Keratinocyte (primary cell): ENCODE measurements at regions not wholly inside any gene's neighbourhood (a gene's known extent, or its start where the extent isn't known, plus 50 kb on each side); places are given as distances from the start of the nearest gene placed in this dataset.
"Not testable (repeated sequence)": the region's sequence is repeated elsewhere in the genome, so short reads cannot be mapped to it uniquely, and the experiment has no call there.

Experiments
- DNase-seq: peaks from one replicate; pipeline ENCODE4 v3.0.0-alpha.2; 2011; ENCODE audit warnings: low read depth, missing footprints, low spot score
- FAIRE-seq: peaks from 2 replicates; lab custom pipeline; 2011; peaks lifted over from hg19 to GRCh38; lab: Jason Lieb, UNC
- H2AFZ ChIP-seq: 2 replicates; pipeline ENCODE4 v1.6.0; 2012; ENCODE audit warnings: low read length, control low read depth, inconsistent platforms; ENCODE audit not compliant: control insufficient read depth
- H3K27ac ChIP-seq: 2 replicates; pipeline ENCODE4 v1.5.1; 2011; ENCODE audit warnings: low read length; ENCODE audit not compliant: control insufficient read depth, insufficient read depth
- H3K27me3 ChIP-seq: 3 replicates; pipeline ENCODE4 v1.6.0; 2011; ENCODE audit warnings: low read length; ENCODE audit not compliant: control insufficient read depth, insufficient read depth; ENCODE audit errors: extremely low read depth
- H3K36me3 ChIP-seq, 2 experiments: 2 replicates in 1 of 2; 3 replicates in 1 of 2; pipeline ENCODE4 v1.5.1; 2011; ENCODE audit warnings: low read length in 2 of 2, mild to moderate bottlenecking in 1 of 2; ENCODE audit not compliant: control insufficient read depth in 2 of 2, insufficient read depth in 2 of 2; ENCODE audit errors: extremely low read depth in 1 of 2
- H3K4me1 ChIP-seq: 3 replicates; pipeline ENCODE4 v1.5.1; 2011; ENCODE audit warnings: low read length; ENCODE audit not compliant: control insufficient read depth, insufficient read depth; ENCODE audit errors: extremely low read depth
- H3K4me2 ChIP-seq: 3 replicates; pipeline ENCODE4 v1.6.0; 2011; ENCODE audit warnings: low read depth, low read length; ENCODE audit not compliant: control insufficient read depth, insufficient read depth; ENCODE audit errors: extremely low read depth
- H3K4me3 ChIP-seq, 3 experiments: fragments of 200-600 bp in 1 of 3; sonication (generic) in 1 of 3; 2 replicates in 2 of 3; 3 replicates in 1 of 3; pipeline ENCODE4 v1.5.1; 2011 to 2016; ENCODE audit warnings: low read length in 3 of 3, mild to moderate bottlenecking in 3 of 3, control low read depth in 2 of 3, inconsistent platforms in 1 of 3, low read depth in 1 of 3, mixed read lengths in 1 of 3, mixed run types in 1 of 3, moderate library complexity in 1 of 3; ENCODE audit not compliant: control insufficient read depth in 2 of 3, insufficient read depth in 2 of 3; ENCODE audit errors: extremely low read depth in 1 of 3
- H3K79me2 ChIP-seq: 2 replicates; pipeline ENCODE4 v1.6.0; 2012; ENCODE audit warnings: low read length; ENCODE audit not compliant: control insufficient read depth, insufficient read depth
- H3K9ac ChIP-seq: 3 replicates; pipeline ENCODE4 v1.6.0; 2011; ENCODE audit warnings: low read length; ENCODE audit not compliant: control insufficient read depth, insufficient read depth; ENCODE audit errors: extremely low read depth
- H3K9me1 ChIP-seq: 3 replicates; pipeline ENCODE4 v1.6.0; 2011; ENCODE audit warnings: low read length; ENCODE audit not compliant: control insufficient read depth, insufficient read depth; ENCODE audit errors: extremely low read depth
- H3K9me3 ChIP-seq: 2 replicates; pipeline ENCODE4 v1.5.1; 2012; ENCODE audit warnings: low read depth, low read length; ENCODE audit not compliant: control insufficient read depth
- H4K20me1 ChIP-seq: 3 replicates; pipeline ENCODE4 v1.6.0; 2011; ENCODE audit warnings: low read length; ENCODE audit not compliant: control insufficient read depth, insufficient read depth; ENCODE audit errors: extremely low read depth
- EZH2 ChIP-seq: IDR thresholded peaks from one replicate; pipeline ENCODE4 v1.6.1; 2012; ENCODE audit warnings: inconsistent platforms, mild to moderate bottlenecking, low read length, moderate library complexity
- dilution Hi-C: fragments of 300-500 bp; cut with MboI; formaldehyde crosslinking; loops from one replicate; pipeline ENCODE4 v1.7.0; 2020; ENCODE audit warnings: low sequenced_read_pairs; ENCODE audit not compliant: extremely low pct_ligation_motif_present
- TF ChIP-seq, protein P1 (sequence below), 3 experiments: IDR thresholded peaks in 1 of 3; conservative IDR thresholded peaks in 1 of 3; optimal IDR thresholded peaks in 1 of 3; 2 replicates in 2 of 3; 3 replicates in 1 of 3; pipeline versions ENCODE3 to v1.5.1; 2011; ENCODE audit warnings: low read length in 3 of 3, mild to moderate bottlenecking in 3 of 3, moderate library complexity in 2 of 3, control low read depth in 1 of 3, inconsistent platforms in 1 of 3; ENCODE audit not compliant: insufficient read depth in 2 of 3; ENCODE audit errors: extremely low read depth in 1 of 3

DNA sequence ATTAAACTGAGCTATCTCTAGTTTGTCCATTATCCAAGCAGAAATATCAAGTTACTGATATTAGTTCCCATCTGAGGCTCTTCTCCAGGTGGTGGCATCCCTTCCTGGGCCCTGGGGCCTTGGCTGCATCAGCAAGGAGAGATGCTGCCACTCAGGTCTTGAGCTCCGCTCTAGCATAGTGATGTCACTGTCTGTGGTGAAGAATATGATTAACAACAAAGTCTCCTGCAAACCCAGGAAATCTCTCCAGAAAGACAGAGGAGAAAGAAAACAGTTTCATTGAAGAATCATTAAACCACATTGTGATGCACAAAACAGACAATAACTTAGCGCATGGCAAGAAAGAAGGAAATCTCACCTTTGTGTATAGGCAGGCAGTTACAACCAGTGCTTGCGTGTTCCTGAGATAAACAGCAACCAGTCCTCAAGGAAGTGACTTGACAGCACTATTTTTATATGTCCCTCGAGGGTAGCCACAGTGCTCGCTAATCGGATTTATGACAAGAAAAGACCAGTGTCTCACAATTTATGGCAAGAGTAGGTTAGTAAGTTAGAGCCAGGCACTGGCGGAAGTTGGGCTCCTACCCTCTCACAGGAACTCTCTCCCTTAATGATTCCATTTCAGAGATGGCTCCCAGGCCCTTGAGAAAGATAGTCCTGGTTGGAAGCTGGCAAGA lies 151.1 kb downstream of the AHSP start:
- no peaks in the 10 kb centered on the region for H3K4me1 ChIP-seq
- FAIRE-seq (no peak), DNase-seq (no peak)
- no peaks in the 10 kb centered on the region for H3K79me2 ChIP-seq
- H3K9ac ChIP-seq = no peak overlapping the region
- dilution Hi-C loops = no loop called here
- no peak for TF ChIP-seq EZH2
- TF ChIP-seq, protein P1, sequence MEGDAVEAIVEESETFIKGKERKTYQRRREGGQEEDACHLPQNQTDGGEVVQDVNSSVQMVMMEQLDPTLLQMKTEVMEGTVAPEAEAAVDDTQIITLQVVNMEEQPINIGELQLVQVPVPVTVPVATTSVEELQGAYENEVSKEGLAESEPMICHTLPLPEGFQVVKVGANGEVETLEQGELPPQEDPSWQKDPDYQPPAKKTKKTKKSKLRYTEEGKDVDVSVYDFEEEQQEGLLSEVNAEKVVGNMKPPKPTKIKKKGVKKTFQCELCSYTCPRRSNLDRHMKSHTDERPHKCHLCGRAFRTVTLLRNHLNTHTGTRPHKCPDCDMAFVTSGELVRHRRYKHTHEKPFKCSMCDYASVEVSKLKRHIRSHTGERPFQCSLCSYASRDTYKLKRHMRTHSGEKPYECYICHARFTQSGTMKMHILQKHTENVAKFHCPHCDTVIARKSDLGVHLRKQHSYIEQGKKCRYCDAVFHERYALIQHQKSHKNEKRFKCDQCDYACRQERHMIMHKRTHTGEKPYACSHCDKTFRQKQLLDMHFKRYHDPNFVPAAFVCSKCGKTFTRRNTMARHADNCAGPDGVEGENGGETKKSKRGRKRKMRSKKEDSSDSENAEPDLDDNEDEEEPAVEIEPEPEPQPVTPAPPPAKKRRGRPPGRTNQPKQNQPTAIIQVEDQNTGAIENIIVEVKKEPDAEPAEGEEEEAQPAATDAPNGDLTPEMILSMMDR (optimal IDR thresholded peaks at IDR 0.05 in 1 of 3, IDR thresholded peaks at IDR 0.05 in 1 of 3, conservative IDR thresholded peaks at IDR 0.05 in 1 of 3; ENCODE audit: extremely low read depth in 1 of 3, insufficient read depth in 2 of 3, low read length in 3 of 3) = no peak
- no peak overlapping the region for H3K4me2 ChIP-seq
- H4K20me1 ChIP-seq = no peaks in the 10 kb centered on the region
- H3K9me1 ChIP-seq = no peaks in the 10 kb centered on the region
- no peak overlapping the region for H3K27ac ChIP-seq
- no peaks in the 10 kb centered on the region for H3K36me3 ChIP-seq
- no peaks in the 10 kb centered on the region for H3K27me3 ChIP-seq
- H3K9me3 ChIP-seq = no peaks in the 10 kb centered on the region
- no peak overlapping the region for H3K4me3 ChIP-seq
- no peak overlapping the region for H2AFZ ChIP-seq

DNA sequence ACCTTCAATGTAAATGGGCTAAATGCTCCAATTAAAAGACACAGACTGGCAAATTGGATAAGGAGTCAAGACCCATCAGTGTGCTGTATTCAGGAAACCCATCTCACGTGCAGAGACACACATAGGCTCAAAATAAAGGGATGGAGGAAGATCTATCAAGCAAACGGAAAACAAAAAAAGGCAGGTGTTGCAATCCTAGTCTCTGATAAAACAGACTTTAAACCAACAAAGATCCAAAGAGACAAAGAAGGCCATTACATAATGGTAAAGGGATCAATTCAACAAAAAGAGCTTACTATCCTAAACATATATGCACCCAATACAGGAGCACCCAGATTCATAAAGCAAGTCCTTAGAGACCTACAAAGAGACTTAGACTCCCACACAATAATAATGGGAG lies 161.6 kb downstream of the AHSP start:
- H3K9me1 ChIP-seq, H2AFZ ChIP-seq, H3K4me3 ChIP-seq, FAIRE-seq, H3K36me3 ChIP-seq, H3K9me3 ChIP-seq, H3K4me1 ChIP-seq, H4K20me1 ChIP-seq, H3K4me2 ChIP-seq, H3K79me2 ChIP-seq, H3K27ac ChIP-seq, H3K9ac ChIP-seq, DNase-seq, dilution Hi-C loops, H3K27me3 ChIP-seq: not testable (repeated sequence)

GRCh38 chr16:31692338-31692737 lies 164.6 kb downstream of the AHSP start:
- H3K4me1 ChIP-seq, H2AFZ ChIP-seq, H3K27ac ChIP-seq, H3K4me3 ChIP-seq, H3K9me1 ChIP-seq, dilution Hi-C loops, H3K36me3 ChIP-seq, H3K4me2 ChIP-seq, H3K9me3 ChIP-seq, DNase-seq, H3K27me3 ChIP-seq, H3K79me2 ChIP-seq, H3K9ac ChIP-seq, FAIRE-seq, H4K20me1 ChIP-seq: not testable (repeated sequence)
